OCI-LY7 (cell line): ENCODE measurements at regions not wholly inside any gene's neighbourhood (a gene's known extent, or its start where the extent isn't known, plus 50 kb on each side); places are given as distances from the start of the nearest gene placed in this dataset.
"Not testable (repeated sequence)": the region's sequence is repeated elsewhere in the genome, so short reads cannot be mapped to it uniquely, and the experiment has no call there.

Experiments
- BruUV-seq: library from RNA; stranded (reverse); fragments of 400-500 nt; replicated peaks from 2 replicates; lab custom pipeline; 2021; lab: Mats Ljungman, UMichigan
- CTCF ChIA-PET: fragments of 300-600 bp; sonication (Branson Sonifier 250); formaldehyde crosslinking; loops from one replicate; lab custom pipeline; 2022; ENCODE audit warnings: antibody characterized with exemption; ENCODE audit not compliant: unreplicated experiment; lab: Charles Lee
- POLR2A ChIA-PET: fragments of 300-600 bp; sonication (Branson Sonifier 250); formaldehyde crosslinking; loops from one replicate; lab custom pipeline; 2022; ENCODE audit warnings: antibody characterized with exemption; lab: Charles Lee
- DNase-seq: peaks from one replicate; pipeline ENCODE4 v3.0.0-alpha.2; 2015; ENCODE audit warnings: low spot score
- H2AFZ ChIP-seq: fragments of 200-600 bp; sonication (generic), shearing (Covaris generic); 2 replicates; pipeline ENCODE4 v1.6.1; 2014; ENCODE audit warnings: mild to moderate bottlenecking, antibody characterized with exemption, low read length, moderate library complexity
- H3K27ac ChIP-seq: fragments of 200-600 bp; sonication (generic); 2 replicates; pipeline ENCODE4 v1.5.1; 2014; ENCODE audit warnings: mixed run types, low read depth, mild to moderate bottlenecking, moderate library complexity, low read length, inconsistent platforms; ENCODE audit not compliant: poor library complexity, severe bottlenecking
- H3K36me3 ChIP-seq: fragments of 200-600 bp; sonication (generic); 2 replicates; pipeline ENCODE4 v1.6.1; 2014; ENCODE audit warnings: mild to moderate bottlenecking, antibody characterized with exemption, low read length, moderate library complexity, mixed read lengths; ENCODE audit not compliant: insufficient read depth
- H3K4me1 ChIP-seq: fragments of 200-600 bp; sonication (generic); 2 replicates; pipeline ENCODE4 v1.5.1; 2014; ENCODE audit warnings: mild to moderate bottlenecking, low read length; ENCODE audit not compliant: insufficient read depth, poor library complexity, severe bottlenecking
- H3K4me2 ChIP-seq: fragments of 200-600 bp; sonication (generic); 2 replicates; pipeline ENCODE4 v1.6.1; 2014; ENCODE audit warnings: mild to moderate bottlenecking, low read length
- H3K4me3 ChIP-seq: fragments of 200-600 bp; sonication (generic); 2 replicates; pipeline ENCODE4 v1.5.1; 2014; ENCODE audit warnings: mild to moderate bottlenecking, low read depth, low read length; ENCODE audit not compliant: poor library complexity, severe bottlenecking
- H3K79me2 ChIP-seq: fragments of 200-600 bp; sonication (generic); 2 replicates; pipeline ENCODE4 v1.6.1; 2016; ENCODE audit warnings: low read depth, mild to moderate bottlenecking, low read length, moderate library complexity, mixed read lengths; ENCODE audit not compliant: insufficient read depth
- H3K9me2 ChIP-seq: fragments of 200-600 bp; sonication (generic); 2 replicates; pipeline ENCODE4 v1.6.1; 2016; ENCODE audit warnings: mild to moderate bottlenecking, low read length, mixed read lengths; ENCODE audit not compliant: insufficient read depth
- H3K9me3 ChIP-seq: fragments of 200-600 bp; sonication (generic); 2 replicates; pipeline ENCODE4 v1.6.1; 2014; ENCODE audit warnings: mild to moderate bottlenecking, mixed run types, low read length, mixed read lengths
- H4K20me1 ChIP-seq: fragments of 200-600 bp; sonication (generic); 2 replicates; pipeline ENCODE4 v1.6.1; 2014; ENCODE audit warnings: mild to moderate bottlenecking, antibody characterized with exemption, low read length, moderate library complexity, mixed read lengths; ENCODE audit not compliant: insufficient read depth
- intact Hi-C: fragments of 100-400 bp; cut with micrococcal nuclease; formaldehyde crosslinking; loops from one replicate; pipeline ENCODE4 v1.10.0; 2022; ENCODE audit not compliant: unreplicated experiment

DNA sequence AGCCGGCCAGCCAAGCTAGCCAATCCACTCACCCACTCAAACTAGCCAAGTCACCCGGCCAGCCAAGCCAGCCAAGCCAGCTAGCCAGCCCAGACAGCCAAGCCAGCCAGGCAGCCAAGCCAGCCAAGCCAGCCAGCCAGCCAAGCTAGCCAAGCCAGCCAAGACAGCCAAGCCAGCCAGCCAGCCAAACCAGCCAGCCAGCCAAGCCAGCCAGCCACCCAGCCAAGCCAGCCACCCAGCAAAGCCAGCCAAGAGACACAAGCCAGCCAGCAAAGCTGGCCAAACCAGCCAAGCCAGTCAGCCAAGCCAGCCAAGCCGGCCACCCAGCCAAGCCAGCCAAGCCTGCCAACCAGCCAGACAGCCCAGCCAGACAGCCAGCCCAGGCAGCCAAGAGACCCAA, 322.2 kb upstream of the PLGLB2 start:
- H3K4me2 ChIP-seq, POLR2A ChIA-PET, H3K9me2 ChIP-seq, DNase-seq, H3K36me3 ChIP-seq, CTCF ChIA-PET, H4K20me1 ChIP-seq, H3K9me3 ChIP-seq, H3K79me2 ChIP-seq, H2AFZ ChIP-seq, H3K4me1 ChIP-seq, intact Hi-C loops, H3K4me3 ChIP-seq, BruUV-seq, H3K27ac ChIP-seq: not testable (repeated sequence)

DNA sequence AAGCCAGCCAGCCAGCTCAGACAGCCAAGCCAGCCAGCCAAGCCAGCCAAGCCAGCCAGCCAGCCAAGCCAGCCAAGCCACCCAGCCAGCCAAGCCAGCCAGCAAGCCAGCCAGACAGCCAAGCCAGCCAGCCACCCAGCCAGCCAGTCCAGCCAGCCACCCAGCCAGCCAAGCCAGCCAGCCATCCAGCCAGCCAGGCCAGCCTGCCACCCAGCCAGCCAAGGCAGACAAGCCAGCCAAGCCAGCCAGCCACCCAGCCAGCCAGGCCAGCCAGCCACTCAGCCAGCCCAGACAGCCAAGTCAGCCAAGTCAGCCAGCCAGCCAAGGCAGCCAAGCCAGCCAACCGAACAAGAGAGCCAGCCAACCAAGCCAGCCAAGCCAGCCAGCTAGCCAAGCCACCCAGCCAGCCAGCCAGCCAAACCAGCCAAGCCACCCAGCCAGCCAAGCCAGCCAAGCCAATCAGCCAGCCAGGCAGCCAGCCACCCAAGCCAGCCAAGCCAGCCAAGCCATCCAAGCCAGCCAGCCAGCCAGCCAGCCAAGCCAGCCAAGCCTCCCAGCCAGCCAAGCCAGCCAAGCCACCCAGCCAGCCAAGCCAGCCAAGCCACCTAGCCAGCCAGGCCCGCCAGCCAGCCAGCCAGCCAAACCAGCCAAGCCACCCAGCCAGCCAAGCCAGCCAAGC, 319.3 kb upstream of the PLGLB2 start:
- H3K79me2 ChIP-seq, H2AFZ ChIP-seq, H3K4me1 ChIP-seq, CTCF ChIA-PET, H3K36me3 ChIP-seq, H3K4me2 ChIP-seq, H3K4me3 ChIP-seq, H4K20me1 ChIP-seq, H3K9me2 ChIP-seq, intact Hi-C loops, POLR2A ChIA-PET, H3K27ac ChIP-seq, DNase-seq, H3K9me3 ChIP-seq, BruUV-seq: not testable (repeated sequence)

DNA sequence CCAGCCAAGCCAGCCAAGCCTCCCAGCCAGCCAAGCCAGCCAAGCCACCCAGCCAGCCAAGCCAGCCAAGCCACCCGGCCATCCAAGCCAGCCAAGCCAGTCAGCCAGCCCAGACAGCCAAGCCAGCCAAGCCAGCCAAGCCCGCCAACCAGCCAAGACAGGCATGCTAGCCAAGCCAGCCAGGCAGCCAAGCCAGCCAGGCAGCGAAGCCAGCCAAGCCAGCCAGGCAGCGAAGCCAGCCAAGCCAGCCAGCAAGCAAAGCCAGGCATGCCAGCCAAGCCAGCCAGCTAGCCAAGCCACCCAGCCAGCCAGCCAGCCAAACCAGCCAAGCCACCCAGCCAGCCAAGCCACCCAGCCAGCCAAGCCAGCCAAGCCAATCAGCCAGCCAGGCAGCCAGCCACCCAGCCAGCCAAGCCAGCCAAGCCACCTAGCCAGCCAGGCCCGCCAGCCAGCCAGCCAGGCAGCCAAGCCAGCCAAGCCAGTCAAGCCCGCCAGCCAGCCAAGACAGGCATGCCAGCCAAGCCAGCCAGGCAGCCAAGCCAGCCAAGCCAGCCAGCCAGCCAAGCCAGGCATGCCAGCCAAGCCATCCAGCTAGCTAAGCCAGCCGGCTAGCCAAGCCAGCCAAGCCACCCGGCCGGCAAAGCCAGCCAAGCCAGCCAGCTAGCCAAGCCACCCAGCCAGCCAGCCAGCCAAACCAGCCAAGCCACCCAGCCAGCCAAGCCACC, 318.5 kb upstream of the PLGLB2 start:
- H3K4me3 ChIP-seq, POLR2A ChIA-PET, H3K9me3 ChIP-seq, H2AFZ ChIP-seq, H3K4me2 ChIP-seq, H3K36me3 ChIP-seq, DNase-seq, BruUV-seq, H3K27ac ChIP-seq, CTCF ChIA-PET, H3K9me2 ChIP-seq, H3K79me2 ChIP-seq, intact Hi-C loops, H4K20me1 ChIP-seq, H3K4me1 ChIP-seq: not testable (repeated sequence)

DNA sequence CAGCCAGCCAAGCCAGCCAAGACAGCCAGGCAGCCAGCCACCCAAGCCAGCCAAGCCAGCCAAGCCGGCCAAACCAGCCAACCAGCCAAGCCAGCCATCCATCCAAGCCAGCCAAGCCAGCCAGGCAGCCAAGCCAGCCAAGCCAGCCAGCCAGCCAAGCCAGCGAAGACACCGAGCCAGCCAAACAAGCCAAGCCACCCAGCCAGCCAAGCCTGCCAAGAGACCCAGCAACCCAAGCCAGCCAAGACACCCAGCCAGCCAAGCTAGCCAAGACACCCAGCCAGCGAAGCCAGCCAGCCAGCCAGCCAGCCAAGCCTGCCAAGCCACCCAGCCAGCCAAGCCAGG, 318.0 kb upstream of the PLGLB2 start:
- H3K4me3 ChIP-seq, H3K79me2 ChIP-seq, H3K27ac ChIP-seq, BruUV-seq, H3K36me3 ChIP-seq, H2AFZ ChIP-seq, CTCF ChIA-PET, intact Hi-C loops, POLR2A ChIA-PET, H3K9me3 ChIP-seq, DNase-seq, H4K20me1 ChIP-seq, H3K4me1 ChIP-seq, H3K9me2 ChIP-seq, H3K4me2 ChIP-seq: not testable (repeated sequence)

DNA sequence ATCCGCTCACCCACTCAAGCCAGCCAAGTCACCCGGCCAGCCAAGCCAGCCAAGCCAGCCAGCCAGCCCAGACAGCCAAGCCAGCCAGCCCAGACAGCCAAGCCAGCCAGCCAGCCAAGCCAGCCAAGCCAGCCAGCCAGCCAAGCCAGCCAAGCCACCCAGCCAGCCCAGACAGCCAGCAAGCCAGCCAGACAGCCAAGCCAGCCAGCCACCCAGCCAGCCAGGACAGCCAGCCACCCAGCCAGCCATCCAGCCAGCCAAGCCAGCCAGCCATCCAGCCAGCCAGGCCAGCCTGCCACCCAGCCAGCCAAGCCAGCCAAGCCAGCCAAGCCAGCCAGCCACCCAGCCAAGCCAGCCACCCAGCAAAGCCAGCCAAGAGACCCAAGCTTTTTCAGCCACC, 316.8 kb upstream of the PLGLB2 start:
- H3K9me3 ChIP-seq, H4K20me1 ChIP-seq, CTCF ChIA-PET, H3K4me1 ChIP-seq, POLR2A ChIA-PET, H3K36me3 ChIP-seq, DNase-seq, H3K79me2 ChIP-seq, H3K4me2 ChIP-seq, H3K4me3 ChIP-seq, intact Hi-C loops, H3K9me2 ChIP-seq, H2AFZ ChIP-seq, BruUV-seq, H3K27ac ChIP-seq: not testable (repeated sequence)

GRCh38 chr2:87432711-87433453, 315.0 kb upstream of the PLGLB2 start:
- H2AFZ ChIP-seq, intact Hi-C loops, H3K4me1 ChIP-seq, H4K20me1 ChIP-seq, H3K4me2 ChIP-seq, H3K9me2 ChIP-seq, CTCF ChIA-PET, DNase-seq, H3K9me3 ChIP-seq, POLR2A ChIA-PET, BruUV-seq, H3K27ac ChIP-seq, H3K36me3 ChIP-seq, H3K4me3 ChIP-seq, H3K79me2 ChIP-seq: not testable (repeated sequence)
